ENCODE measurements at regions not wholly inside any gene's neighbourhood (a gene's known extent, or its start where the extent isn't known, plus 50 kb on each side); places are given as distances from the start of the nearest gene placed in this dataset.
"Not testable (repeated sequence)": the region's sequence is repeated elsewhere in the genome, so short reads cannot be mapped to it uniquely, and the experiment has no call there.

DNA sequence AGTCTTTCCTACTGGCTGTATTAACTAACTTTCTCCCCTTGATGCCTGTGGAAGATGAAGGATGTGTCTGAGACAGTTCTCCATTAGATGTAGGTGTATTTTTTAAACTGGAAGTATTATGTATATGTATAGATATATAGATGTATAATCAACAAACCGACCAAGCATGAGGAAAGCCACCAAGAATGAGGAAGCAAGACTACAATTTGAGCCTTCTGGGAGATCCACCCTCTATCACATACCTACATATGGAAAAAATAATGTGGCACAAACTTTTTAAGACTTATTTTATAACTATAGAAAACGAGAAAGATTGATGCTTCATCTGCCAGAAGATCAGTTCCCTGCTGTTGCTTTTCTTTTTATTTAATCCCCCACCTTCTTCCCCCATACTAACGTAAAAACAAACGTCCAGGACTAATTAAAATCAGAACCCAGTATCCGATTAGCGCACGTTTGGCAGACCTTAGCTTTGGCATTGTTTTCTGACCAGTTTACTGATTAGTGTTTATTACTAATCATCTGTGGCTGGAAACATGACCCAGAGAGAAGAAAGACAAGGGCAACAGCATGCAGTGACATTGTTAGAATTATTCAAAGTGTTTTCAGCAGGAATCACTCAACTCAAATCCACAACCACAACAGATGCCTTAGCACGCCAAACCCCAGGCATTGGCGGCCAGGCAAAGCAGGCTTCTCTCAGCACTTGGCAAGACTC is 490.2 kb downstream of the EBF1 start:
- ATAC-seq = no peak
- intact Hi-C loops (cut with DNase I) = no loop called here
- no peak for DNase-seq (ENCODE audit: missing footprints)

DNA sequence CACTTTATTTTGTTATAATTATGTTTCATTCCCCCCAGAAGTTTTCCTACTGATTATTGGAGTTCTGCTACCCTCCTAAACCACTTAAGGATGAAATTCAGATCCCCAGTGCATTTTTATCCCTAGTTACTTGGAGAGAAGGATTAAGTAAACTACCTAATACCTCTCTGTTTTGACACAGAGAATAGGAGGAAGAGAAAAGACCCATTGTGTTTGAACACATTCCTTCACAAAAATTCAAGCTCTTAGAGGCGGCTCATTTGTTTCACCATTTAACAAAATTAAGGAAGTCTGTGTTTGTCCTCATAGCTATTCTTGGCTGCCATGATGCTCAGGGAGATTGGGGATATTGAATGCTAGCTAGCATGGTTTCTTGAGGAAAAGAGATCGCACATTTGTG is 492.6 kb downstream of the EBF1 start:
- intact Hi-C loops (cut with DNase I) = no loop called here
- ATAC-seq = no peak
- no peak for DNase-seq (ENCODE audit: missing footprints)

DNA sequence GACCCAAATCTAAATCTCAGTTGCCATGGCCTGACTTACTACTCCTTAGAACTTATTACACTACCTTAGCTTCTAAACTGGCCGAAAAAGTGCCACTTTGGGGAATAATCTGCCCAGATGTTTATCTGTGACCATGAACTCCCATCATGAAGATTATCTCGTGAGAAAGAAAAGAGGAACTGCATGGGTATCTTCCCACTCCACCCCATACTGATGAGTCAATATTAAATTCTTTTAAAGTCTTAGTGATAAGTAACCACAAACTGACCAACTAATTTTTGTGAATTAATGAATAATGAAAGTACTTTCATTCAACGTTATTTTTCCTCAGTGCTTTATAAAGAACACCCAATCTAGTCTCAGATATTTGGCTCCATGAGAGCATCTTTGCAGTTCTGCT is 493.5 kb downstream of the EBF1 start:
- intact Hi-C loops (cut with DNase I) = no loop called here
- ATAC-seq (no peak), DNase-seq (ENCODE audit: missing footprints) (no peak)

DNA sequence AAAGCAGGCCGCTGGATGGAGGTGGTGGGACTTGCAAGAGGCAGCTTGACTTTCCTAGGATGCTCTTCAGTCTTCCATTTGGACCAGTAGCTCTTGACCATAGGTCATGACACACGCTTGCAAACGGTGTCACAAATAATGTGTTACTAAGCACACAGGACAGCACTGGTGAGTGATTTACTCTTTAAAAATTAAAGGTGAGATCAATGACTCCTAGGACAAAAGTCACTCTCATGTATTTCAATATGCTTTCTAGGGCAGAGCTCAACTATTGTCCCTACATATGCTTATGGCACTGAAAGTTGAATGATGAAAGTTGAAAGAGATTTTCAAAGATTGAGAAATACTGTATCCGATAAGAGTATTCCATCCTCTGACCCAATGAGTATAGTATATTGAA is 496.7 kb downstream of the EBF1 start:
- ATAC-seq (no peak), DNase-seq (ENCODE audit: missing footprints) (no peak)
- intact Hi-C loops (cut with DNase I) = no loop called here

DNA sequence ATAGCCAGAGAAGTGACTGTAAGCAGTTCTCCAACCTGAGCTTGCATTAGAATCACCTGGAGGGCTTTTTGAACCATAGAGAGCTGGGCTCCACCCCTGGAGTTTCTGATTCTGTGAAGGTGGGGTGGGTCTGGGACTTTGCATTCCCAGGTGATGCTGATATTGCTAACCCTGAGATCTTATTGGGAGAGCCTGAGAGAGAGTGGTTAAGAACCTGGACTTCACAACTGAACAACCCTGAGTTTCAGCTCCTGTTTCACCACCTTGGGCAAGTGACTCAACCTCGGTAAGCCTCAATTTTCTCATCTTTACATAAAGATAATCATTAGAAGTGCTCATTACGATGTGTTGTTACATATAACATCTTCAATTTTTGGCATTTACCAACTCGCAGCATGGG is 498.6 kb downstream of the EBF1 start:
- ATAC-seq (no peak), DNase-seq (ENCODE audit: missing footprints) (no peak)
- intact Hi-C loops (cut with DNase I) = no loop called here

DNA sequence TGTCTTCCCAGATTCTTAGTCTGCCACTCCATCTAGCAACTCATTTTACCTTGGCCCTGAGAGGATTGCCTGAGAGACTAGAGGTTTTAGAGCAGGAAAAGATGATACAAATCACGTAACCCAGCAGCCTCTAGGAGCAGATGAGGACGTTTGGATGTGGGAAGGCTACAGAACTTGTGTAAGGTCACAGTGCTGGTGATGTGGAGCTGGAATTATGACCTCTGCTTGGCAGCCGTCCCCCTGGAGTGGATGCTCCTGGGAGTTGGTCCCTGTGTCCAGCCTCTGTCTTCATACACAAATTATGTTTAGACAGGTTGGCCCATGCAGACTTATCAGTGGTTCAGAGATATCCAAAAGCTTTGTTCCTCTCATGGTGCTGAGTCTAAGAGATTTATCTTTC is 499.0 kb downstream of the EBF1 start:
- no peak for ATAC-seq
- no peak for DNase-seq (ENCODE audit: missing footprints)
- intact Hi-C loops (cut with DNase I) = no loop called here

DNA sequence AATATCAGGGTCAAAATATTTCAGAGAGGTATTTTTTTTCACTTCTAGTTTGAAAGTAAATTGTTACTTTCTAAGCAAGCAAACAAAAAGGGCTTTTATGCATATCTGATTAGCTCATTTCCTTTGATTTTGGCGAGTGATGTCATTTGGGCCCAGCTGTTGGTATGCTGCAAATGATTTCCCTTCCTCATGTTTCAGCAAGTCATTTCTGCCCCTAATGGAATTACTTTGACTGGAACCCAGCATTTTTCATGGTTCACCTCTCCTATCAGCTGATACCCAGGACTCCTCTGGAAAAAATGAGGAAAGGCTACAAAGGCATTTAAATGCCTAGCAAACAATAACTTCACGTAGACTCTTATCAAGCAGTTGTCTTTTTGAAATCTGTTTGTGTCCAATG is 500.6 kb downstream of the EBF1 start:
- intact Hi-C loops (cut with DNase I) = no loop called here
- ATAC-seq (no peak), DNase-seq (ENCODE audit: missing footprints) (no peak)

DNA sequence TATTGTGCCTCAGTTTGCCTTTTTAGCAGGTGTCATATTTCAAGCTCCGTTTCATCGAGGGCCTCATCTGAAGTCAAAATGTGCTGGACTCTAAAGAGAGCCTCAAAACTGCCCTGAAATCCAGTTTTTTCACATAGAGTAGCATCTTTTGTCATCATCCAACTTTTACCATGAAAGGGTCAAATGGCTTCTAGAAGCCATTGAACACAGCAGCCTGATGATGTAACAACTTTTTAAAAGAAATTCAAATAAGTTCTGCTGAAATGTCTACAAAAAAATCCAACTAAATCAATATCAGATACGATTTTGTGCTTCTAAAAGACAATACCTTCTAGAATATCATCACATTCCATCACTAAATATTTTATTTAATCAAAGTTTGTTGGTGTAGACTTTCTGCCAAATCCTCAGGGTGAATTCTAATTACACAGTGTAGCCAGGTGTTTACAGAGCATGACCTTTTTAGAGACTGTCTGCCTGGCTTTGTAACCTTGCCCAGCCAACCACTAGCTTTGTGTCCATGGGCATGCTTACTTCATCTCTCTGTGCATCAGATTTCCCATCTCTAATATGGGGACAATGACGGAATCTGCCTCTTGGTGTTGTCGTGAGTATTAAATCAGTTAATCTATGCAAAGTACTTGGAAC is 505.0 kb downstream of the EBF1 start:
- DNase-seq (ENCODE audit: missing footprints) (no peak), ATAC-seq (no peak)
- intact Hi-C loops (cut with DNase I) = no loop called here

DNA sequence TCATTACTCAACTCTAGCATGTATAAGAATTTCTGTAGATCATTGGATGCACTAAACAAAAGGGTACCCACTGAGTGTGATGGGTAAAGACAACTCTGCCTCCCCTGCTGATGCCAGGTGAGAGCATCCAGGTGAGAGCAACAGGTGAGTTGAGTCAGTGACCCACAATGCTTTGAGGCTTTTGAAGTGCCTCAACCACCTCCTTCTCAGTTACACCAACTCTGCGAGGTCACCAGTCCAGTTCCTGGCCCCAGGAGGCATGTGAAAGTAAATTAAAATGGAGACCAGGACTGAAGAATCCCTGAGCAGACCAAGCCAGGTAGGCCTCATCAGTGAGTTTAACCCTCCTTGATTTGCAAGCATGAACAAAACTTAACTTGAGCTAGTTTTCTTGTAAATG is 505.8 kb downstream of the EBF1 start:
- no peak for ATAC-seq
- intact Hi-C loops (cut with DNase I) = no loop called here
- DNase-seq (ENCODE audit: missing footprints) = no peak

DNA sequence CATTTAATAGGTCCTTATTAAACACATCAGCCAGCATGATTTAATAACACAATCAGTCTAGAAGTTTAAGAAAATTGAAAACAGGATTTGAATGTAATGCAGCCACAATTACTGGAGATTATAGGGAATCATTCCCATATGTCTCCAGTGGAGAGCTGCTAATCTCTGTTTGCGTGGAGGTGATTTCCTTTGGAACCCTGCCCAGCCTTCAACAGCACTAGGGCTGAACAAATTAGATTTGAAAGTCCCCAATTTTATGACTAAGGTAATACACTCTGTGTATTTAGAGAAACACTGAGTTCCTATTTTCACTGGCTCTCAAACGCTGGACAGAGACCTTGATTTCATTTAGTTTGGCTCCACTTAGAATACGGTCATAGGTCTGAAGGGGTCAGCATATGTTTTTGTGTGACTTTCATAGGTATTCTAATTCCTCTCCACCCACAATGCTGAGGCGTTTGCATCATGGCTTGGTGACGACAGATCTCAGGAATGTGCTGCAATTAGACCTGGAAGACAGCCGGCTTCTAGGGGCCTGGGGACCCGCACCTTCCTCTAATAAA is 508.3 kb downstream of the EBF1 start:
- ATAC-seq (no peak), DNase-seq (ENCODE audit: missing footprints) (no peak)
- intact Hi-C loops (cut with DNase I) = no loop called here

DNA sequence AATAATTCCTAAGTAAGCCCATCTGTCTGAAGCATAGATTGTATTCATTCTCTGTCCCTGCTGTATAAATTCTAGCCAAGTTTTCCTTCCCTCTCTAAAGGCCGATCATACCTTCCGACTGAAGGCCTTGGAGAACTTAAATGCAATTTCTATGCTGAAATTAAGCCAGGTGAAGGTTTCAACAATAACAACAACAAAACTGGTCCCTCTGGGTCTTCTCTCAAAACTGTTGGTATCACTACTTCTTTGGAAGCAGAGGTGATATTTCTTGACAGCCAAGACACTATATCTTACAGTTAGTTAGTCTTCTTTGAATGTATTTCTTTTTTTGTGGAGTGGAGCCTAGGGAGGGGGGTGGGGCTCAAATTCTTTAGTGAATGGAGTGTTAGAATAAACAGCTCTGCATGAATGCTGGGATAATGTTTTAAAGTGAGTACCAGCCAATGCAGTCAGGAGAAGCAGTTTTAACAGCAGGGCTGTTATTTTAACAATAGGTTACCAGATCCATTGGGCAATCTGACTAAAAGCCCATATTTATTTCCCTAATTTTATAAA is 508.9 kb downstream of the EBF1 start:
- intact Hi-C loops (cut with DNase I) = no loop called here
- DNase-seq (ENCODE audit: missing footprints) (no peak), ATAC-seq (no peak)

DNA sequence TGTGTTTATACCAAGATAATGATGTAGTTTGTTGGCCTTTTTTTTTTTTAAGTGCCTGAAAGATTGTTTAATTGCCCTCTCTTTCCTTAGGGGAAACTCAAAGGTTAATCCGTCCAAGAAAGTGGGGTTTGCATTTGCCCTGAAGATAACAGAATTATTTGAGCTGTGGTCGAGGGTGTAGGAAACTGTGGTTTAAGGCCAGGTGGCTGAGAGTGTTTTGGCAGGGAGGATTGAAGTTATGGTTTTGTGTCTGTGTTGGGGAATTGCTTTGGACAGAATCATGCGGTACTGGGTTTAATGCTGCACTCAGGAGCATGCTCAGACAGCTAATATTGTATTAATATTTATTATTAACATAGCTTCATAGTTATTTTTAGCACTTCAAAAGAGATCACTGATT is 509.8 kb downstream of the EBF1 start:
- intact Hi-C loops (cut with DNase I) = no loop called here
- ATAC-seq (no peak), DNase-seq (ENCODE audit: missing footprints) (no peak)

DNA sequence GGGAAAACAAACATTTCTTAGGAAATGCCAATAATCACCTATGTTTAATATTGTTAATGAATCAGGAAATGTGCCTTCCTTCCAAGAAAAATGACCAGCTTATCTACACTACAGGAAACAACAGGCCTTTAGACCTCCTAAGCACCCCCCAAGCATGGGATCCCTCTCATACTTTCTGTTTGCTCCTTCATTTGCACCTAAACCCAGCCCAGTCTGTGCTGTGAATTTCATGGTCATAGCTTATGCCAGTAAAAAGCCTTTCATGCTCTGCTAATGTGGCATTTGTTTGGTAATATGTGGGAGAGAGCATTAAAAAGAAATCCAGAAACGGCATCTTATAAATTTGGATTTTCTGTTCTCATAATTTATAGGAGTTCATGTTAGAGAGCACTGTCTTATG is 511.1 kb downstream of the EBF1 start:
- no peak for DNase-seq (ENCODE audit: missing footprints)
- intact Hi-C loops (cut with DNase I) = no loop called here
- no peak for ATAC-seq

DNA sequence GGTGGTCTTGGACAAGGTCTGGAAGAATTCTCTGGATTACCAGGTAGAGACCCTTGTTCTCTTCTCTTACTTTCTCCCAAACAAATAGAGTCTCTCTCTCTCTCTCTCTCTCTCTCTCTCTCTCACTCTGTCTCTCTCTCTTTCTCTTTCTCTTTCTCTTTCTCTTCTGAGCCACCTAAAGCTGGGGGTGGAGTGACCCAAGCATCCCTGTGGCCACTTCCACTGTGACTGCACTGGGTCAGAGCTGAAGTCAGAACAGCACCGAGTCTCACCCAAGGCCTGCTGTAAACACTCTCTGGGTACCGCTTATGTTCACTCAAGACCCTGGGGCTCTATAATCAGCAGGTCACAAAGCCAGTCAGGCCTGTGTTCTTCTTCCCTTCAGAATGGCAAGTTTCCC is 513.7 kb downstream of the EBF1 start:
- intact Hi-C loops (cut with DNase I) = no loop called here

DNA sequence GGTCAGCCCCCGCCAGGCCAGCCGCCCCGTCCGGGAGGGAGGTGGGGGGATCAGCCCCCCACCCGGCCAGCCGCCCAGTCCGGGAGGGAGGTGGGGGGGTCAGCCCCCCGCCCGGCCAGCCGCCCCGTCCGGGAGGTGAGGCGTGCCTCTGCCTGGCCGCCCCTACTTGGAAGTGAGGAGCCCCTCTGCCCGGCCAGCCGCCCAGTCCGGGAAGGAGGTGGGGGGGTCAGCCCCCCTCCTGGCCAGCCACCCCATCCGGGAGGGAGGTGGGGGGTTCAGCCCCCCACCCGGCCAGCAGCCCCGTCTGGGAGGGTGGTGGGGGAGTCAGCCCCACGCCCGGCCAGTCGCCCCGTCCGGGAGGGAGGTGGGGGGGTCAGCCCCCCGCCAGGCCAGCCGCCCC is 517.0 kb downstream of the EBF1 start:
- intact Hi-C loops (cut with DNase I); DNase-seq (ENCODE audit: missing footprints); ATAC-seq: not testable (repeated sequence)

More for the DNA sequence above, 513.7 kb downstream of the EBF1 start:
- DNase-seq (ENCODE audit: missing footprints) = no peak
- ATAC-seq = no peak

DNA sequence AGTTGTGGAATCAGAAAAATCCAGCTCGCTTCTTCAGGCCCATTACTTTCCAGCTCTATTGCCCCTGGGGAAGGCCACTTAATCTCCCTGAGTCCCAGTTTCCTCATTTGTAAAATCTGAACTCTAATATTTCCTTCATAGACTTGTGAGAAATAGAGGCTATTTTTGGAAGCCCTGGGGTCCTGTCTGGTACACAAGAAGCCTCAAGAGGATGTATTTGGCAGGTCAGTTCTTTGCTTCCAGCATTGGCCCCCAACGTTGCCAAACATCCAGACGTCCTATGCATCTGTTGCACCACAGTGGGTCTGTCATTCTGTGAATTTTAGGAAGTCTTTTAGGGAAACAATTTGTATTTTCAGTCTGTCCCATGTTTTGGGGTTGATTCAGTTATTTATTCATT is 525.9 kb downstream of the EBF1 start:
- intact Hi-C loops (cut with DNase I) = no loop called here
- no peak for DNase-seq (ENCODE audit: missing footprints)
- peak; percentile 72 for ATAC-seq

DNA sequence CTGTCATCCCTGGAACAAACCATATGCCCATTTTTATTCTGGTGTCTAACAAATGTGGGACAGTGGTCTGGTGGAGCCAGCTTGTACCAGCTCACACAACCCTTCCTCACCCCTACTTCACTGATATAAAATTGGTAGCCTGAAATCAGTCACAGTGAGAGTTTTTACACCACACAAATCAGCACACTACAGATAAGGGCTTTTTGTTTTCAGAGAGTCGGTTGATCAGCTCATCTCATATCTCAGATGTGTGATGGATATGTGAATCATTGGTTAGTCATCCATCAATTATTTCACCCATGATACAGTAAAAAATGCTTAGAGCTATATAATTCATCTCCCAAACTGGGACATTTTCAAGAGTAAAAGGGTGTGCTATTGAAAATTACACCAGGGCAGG is 529.2 kb downstream of the EBF1 start:
- no peak for ATAC-seq
- intact Hi-C loops (cut with DNase I) = no loop called here
- no peak for DNase-seq (ENCODE audit: missing footprints)

DNA sequence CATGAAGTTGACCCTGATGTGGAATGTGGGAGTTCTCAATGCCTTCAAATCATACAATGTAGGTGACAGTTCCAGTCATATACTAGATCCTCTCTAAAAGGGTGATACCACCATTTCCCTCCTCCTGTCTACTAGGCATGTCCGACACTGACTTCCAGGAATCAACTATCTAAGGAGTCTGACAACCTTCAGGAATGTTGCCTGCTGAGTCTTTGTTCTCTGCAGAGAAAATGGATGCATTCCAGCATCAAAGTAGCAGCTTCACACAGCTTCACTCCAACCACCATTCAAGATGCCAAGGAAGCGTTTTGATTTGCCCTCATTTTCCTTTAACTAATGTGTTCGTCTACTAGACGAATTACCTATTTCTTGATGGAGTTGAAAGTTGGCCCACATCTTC is 530.2 kb downstream of the EBF1 start:
- ATAC-seq (no peak), DNase-seq (ENCODE audit: missing footprints) (no peak)
- intact Hi-C loops (cut with DNase I) = no loop called here

DNA sequence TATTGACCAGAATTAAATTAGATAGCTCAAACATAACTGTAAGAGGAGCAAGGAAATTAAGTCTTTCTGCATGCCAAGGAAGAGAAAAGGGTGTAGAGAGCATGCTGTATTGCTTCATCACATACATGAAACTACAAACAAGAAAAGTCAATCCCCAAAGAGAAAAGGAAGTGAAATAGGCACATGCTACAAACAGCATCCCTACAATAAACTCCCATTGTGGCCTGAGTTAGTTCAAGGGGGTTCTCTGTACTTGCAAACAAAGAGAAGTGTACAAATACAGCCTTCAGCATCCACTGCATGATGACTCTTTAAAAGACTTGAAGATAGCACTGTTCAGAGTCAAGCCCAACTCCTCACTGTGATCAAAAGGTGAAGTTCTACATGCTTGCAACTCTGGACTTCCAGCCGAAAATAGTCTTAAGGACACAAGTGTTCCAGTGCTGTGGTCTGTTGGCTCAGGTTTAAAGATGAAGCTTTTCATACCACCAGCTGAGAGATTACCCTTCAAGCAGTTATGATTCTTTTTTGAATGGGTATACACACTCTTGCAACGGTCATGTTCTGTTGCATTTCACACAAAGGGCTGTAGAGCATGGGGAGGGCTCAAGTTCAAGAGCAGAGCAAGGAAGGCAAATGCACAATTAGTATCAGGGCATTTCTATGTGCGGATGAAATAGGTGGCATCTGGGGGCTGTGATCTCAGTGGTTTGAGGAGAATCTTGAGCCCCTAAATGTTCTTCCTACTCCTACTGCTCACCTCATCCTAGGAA is 534.5 kb downstream of the EBF1 start:
- ATAC-seq = no peak

More for the DNA sequence above, 534.5 kb downstream of the EBF1 start:
- intact Hi-C loops (cut with DNase I) = no loop called here
- no peak for DNase-seq (ENCODE audit: missing footprints)

Data from Right ventricle myocardium inferior (tissue), 1 donor.